ENCODE measurements at regions not wholly inside any gene's neighbourhood (a gene's known extent, or its start where the extent isn't known, plus 50 kb on each side); places are given as distances from the start of the nearest gene placed in this dataset.

DNA sequence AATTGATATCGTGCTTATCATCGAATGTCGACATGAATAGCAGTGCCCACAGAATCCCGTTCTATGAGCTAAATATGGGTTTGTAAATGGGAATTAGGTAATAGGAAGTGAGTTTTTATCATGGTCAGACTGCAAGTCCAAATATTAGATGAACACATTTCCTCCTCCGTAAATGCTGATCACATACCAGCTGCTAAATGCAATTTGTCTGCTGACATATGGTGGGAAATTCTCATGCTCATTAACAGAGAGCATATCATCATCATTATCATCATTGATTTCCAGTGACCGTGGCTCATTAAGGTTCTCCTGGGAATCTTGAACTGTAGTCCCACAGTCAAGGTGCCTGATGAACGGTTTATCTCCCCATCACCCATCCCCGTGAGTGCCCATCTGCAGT lies 998.8 kb upstream of the TMEM132C start:
- TF ChIP-seq, protein P1, sequence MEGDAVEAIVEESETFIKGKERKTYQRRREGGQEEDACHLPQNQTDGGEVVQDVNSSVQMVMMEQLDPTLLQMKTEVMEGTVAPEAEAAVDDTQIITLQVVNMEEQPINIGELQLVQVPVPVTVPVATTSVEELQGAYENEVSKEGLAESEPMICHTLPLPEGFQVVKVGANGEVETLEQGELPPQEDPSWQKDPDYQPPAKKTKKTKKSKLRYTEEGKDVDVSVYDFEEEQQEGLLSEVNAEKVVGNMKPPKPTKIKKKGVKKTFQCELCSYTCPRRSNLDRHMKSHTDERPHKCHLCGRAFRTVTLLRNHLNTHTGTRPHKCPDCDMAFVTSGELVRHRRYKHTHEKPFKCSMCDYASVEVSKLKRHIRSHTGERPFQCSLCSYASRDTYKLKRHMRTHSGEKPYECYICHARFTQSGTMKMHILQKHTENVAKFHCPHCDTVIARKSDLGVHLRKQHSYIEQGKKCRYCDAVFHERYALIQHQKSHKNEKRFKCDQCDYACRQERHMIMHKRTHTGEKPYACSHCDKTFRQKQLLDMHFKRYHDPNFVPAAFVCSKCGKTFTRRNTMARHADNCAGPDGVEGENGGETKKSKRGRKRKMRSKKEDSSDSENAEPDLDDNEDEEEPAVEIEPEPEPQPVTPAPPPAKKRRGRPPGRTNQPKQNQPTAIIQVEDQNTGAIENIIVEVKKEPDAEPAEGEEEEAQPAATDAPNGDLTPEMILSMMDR (conservative IDR thresholded peaks at IDR 0.05; ENCODE audit: low read depth in 2 of 2), result no peak
- no peak for TF ChIP-seq REST (IDR thresholded peaks at IDR 0.05; ENCODE audit: unreplicated experiment)
- no peak for TF ChIP-seq EZH2phosphoT487 (IDR thresholded peaks at IDR 0.05; ENCODE audit: unreplicated experiment)
- no peak for TF ChIP-seq POLR2AphosphoS5 (IDR thresholded peaks at IDR 0.05; ENCODE audit: low read depth)
- TF ChIP-seq CREB1 (CRISPR knock-in tag; IDR thresholded peaks at IDR 0.05; ENCODE audit: low read depth), result no peak
- TF ChIP-seq EZH2 (IDR thresholded peaks at IDR 0.05; ENCODE audit: low read depth, unreplicated experiment), result no peak
- TF ChIP-seq JUNB (IDR thresholded peaks at IDR 0.05; ENCODE audit: unreplicated experiment), result no peak
- TF ChIP-seq ZNF114 (CRISPR knock-in tag; IDR thresholded peaks at IDR 0.05), result no peak
- TF ChIP-seq NANOG (IDR thresholded peaks at IDR 0.05; ENCODE audit: borderline replicate concordance), result no peak
- no peak for TF ChIP-seq ETS1 (IDR thresholded peaks at IDR 0.05)
- no peak for TF ChIP-seq ZNF331 (CRISPR knock-in tag; IDR thresholded peaks at IDR 0.05; ENCODE audit: low read depth)
